Calu3 (cell line): ENCODE measurements at regions not wholly inside any gene's neighbourhood (a gene's known extent, or its start where the extent isn't known, plus 50 kb on each side); places are given as distances from the start of the nearest gene placed in this dataset.

ENCODE experiments used
- BruUV-seq: library from RNA; stranded (reverse); fragments of 400-500 nt; replicated peaks from 2 replicates; lab custom pipeline; 2021; lab: Mats Ljungman, UMichigan
- CTCF ChIA-PET: fragments of 300-600 bp; sonication (Branson Sonifier 250); formaldehyde crosslinking; loops from one replicate; lab custom pipeline; 2022; ENCODE audit warnings: antibody characterized with exemption; lab: Charles Lee
- DNase-seq: peaks from one replicate; pipeline ENCODE4 v3.0.0; 2022
- H3K27ac Mint-ChIP-seq: one replicate; pipeline ENCODE4 v1.8.0; 2022; ENCODE audit warnings: mixed read lengths; ENCODE audit not compliant: unreplicated experiment
- H3K27me3 Mint-ChIP-seq: one replicate; pipeline ENCODE4 v1.8.0; 2022; ENCODE audit warnings: mixed read lengths; ENCODE audit not compliant: unreplicated experiment
- H3K36me3 Mint-ChIP-seq: one replicate; pipeline ENCODE4 v1.8.0; 2022; ENCODE audit warnings: mild to moderate bottlenecking, moderate library complexity, mixed read lengths; ENCODE audit not compliant: insufficient read depth, unreplicated experiment
- H3K4me1 Mint-ChIP-seq: one replicate; pipeline ENCODE4 v1.8.0; 2022; ENCODE audit warnings: mild to moderate bottlenecking, low read depth, mixed read lengths; ENCODE audit not compliant: unreplicated experiment
- H3K4me3 Mint-ChIP-seq: one replicate; pipeline ENCODE4 v1.8.0; 2022; ENCODE audit warnings: mild to moderate bottlenecking, low read depth, moderate library complexity, mixed read lengths; ENCODE audit not compliant: unreplicated experiment
- H3K9me3 Mint-ChIP-seq: one replicate; pipeline ENCODE4 v1.8.0; 2022; ENCODE audit warnings: low read depth, mixed read lengths; ENCODE audit not compliant: unreplicated experiment
- CTCF ChIP-seq: fragments of 200-600 bp; IDR thresholded peaks from one replicate; pipeline ENCODE4 v1.8.0; 2022; ENCODE audit warnings: antibody characterized with exemption; ENCODE audit not compliant: unreplicated experiment
- intact Hi-C: fragments of 100-400 bp; cut with micrococcal nuclease; formaldehyde crosslinking; loops from one replicate; pipeline ENCODE4 v1.10.0; 2022; ENCODE audit not compliant: unreplicated experiment

DNA sequence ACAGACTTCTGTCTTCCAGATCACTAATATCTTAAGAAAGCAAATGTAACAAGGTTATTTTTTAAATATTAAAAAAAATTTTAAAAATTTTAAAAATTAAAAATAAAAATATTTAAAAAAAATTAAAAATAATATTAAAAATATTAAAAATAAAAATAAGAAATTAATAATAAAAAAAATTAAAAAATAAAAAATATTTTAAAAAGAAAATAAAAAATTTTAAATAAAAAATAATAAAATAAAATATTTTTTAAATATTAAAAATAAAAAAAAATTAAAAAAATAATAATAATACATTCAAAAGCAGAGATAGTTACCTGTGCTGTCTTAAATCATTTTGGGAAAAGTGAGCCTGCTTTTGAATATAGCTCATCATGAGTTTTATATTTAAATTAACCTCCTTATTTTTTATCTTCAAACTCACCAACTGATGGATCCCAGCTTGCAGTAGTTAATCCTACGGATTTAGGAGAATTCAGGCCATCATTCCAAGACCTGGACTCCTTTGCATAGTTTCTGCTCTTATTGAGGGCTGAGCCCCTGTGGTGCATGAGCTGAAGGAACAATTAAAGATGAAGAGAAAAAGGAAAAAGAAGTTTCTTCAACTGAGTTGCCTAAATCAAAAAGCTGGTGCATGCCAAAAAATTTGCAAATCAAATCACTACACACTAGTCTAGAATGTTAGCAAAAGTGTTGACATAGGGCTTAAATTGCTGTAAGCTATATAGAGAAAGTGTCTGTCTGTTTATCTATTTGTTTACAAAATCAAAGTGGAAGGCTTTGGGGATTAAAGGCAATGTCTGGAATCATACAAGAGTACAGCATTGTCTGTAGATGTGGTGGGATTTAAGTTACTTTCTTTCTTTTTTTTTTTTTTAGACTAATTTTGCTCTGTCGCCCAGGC is 50.5 kb upstream of the ZNF438 start:
- Mint-ChIP-seq H3K4me1 (no peaks in the 10 kb centered on the region), H3K36me3 (no peaks in the 10 kb centered on the region), H3K27me3 (no peaks in the 10 kb centered on the region), H3K4me3 (no peak overlapping the region), H3K27ac (no peak overlapping the region), H3K9me3 (no peaks in the 10 kb centered on the region)
- no peak for TF ChIP-seq CTCF
- CTCF ChIA-PET: interaction anchor here (0.6 to 1.1 kb wide), 2 partner anchors 73 to 679 kb away, joined by 3 to 4 read pairs; no protein-coding TSS in a partner anchor
- BruUV-seq: no TSS peak
- DNase-seq: no peak
- intact Hi-C loops: loop anchor here (5.0 kb wide), 1 partner anchor 300 kb away; no protein-coding TSS in a partner anchor

DNA sequence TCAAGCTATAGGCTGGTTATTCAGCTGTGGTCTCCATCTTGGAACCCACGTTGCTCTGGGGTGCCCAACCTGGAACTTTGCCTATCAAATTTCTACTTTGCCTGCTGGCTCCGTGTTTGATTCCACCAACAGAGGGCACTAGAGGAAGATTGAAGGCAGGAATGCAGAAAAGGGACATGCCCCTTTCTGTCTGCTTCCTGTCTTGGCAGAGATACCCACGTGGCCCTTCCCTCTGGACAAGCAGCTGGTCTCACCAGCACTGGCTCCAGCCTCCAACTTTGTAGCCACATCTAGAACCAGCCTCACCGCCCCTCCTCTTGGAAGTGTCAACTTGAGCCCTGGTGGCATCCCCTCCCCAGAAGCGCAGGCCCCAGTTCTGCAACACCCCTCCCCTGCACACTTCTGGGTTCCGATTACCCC is 52.1 kb upstream of the ZNF438 start:
- no peak overlapping the region for H3K4me3 Mint-ChIP-seq
- no peak overlapping the region for H3K27ac Mint-ChIP-seq
- no peaks in the 10 kb centered on the region for H3K36me3 Mint-ChIP-seq
- H3K4me1 Mint-ChIP-seq: peaks cover 8% of the 10 kb centered on the region
- no peaks in the 10 kb centered on the region for H3K27me3 Mint-ChIP-seq
- peak; percentile 53 for TF ChIP-seq CTCF
- CTCF ChIA-PET: interaction anchor here (0.6 to 1.3 kb wide), 7 partner anchors 12 to 408 kb away, joined by 3 read pairs; partner anchors contain the start of gene ZNF438
- H3K9me3 Mint-ChIP-seq: no peaks in the 10 kb centered on the region
- no TSS peak for BruUV-seq
- peak; percentile 75 for DNase-seq
- intact Hi-C loops: loop anchor here (5.0 kb wide), 1 partner anchor 301 kb away; no protein-coding TSS in a partner anchor

DNA sequence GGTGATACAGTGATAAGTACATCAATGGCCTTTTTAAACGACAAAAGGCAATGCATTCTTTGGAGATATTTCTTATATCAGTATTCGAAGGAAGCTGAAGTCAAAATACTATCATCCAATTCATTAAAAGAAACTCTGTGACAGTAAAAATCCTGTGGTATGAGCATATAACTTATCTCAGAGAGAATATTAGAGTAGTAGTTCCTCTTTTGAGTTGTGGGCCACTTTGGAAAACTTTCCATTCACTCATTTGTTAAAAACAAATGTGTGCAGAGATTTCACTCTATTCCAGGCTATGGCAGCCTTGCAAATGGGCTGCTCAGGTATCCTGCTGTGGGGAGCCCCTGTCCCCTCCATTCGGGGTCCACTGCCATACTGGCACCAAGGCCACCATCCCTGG is 55.3 kb upstream of the ZNF438 start:
- no peak overlapping the region for H3K27ac Mint-ChIP-seq
- intact Hi-C loops: no loop called here
- no peaks in the 10 kb centered on the region for H3K36me3 Mint-ChIP-seq
- H3K27me3 Mint-ChIP-seq: no peaks in the 10 kb centered on the region
- H3K4me1 Mint-ChIP-seq: peaks cover 8% of the 10 kb centered on the region
- BruUV-seq: no TSS peak
- no peaks in the 10 kb centered on the region for H3K9me3 Mint-ChIP-seq
- CTCF ChIA-PET: no interaction called here
- no peak for DNase-seq
- H3K4me3 Mint-ChIP-seq: no peak overlapping the region
- TF ChIP-seq CTCF: no peak

- H3K4me1 Mint-ChIP-seq: peaks cover 8% of the 10 kb centered on the region
- no peaks in the 10 kb centered on the region for H3K36me3 Mint-ChIP-seq
- no peak for DNase-seq
- CTCF ChIA-PET: no interaction called here
- TF ChIP-seq CTCF: no peak
- intact Hi-C loops: no loop called here
- no peak overlapping the region for H3K4me3 Mint-ChIP-seq
- no peak overlapping the region for H3K27ac Mint-ChIP-seq
- BruUV-seq: no TSS peak
- no peaks in the 10 kb centered on the region for H3K27me3 Mint-ChIP-seq
- H3K9me3 Mint-ChIP-seq: no peaks in the 10 kb centered on the region
Observed at GRCh38 chr10:31087851-31088250, 56.2 kb upstream of the ZNF438 start.
